RWPE2 (cell line): ENCODE measurements at regions not wholly inside any gene's neighbourhood (a gene's known extent, or its start where the extent isn't known, plus 50 kb on each side); places are given as distances from the start of the nearest gene placed in this dataset.

Source experiments
- ATAC-seq: fragments of 200-7000 bp; cut with Tn5 transposase; 3 replicates; pipeline ENCODE4 v1.9.1; 2021; ENCODE audit warnings: low read depth
- DNase-seq: peaks from one replicate; pipeline ENCODE4 v3.0.0-alpha.2; 2020; ENCODE audit warnings: low spot score
- H3K27ac ChIP-seq: fragments of 450-650 bp; 2 replicates; pipeline ENCODE4 v1.5.1; 2017; ENCODE audit warnings: mild to moderate bottlenecking; ENCODE audit not compliant: poor library complexity, severe bottlenecking
- H3K27me3 ChIP-seq: fragments of 250-450 bp; sonication (Bioruptor Pico); 2 replicates; pipeline ENCODE4 v1.5.1; 2021; ENCODE audit warnings: mild to moderate bottlenecking, moderate library complexity; ENCODE audit not compliant: insufficient read depth, poor library complexity, severe bottlenecking
- H3K36me3 ChIP-seq: fragments of 250-450 bp; sonication (Bioruptor Pico); 2 replicates; pipeline ENCODE4 v1.5.1; 2020; ENCODE audit warnings: low read depth, mild to moderate bottlenecking, moderate library complexity
- H3K4me1 ChIP-seq: fragments of 250-450 bp; sonication (Bioruptor Pico); 2 replicates; pipeline ENCODE4 v1.5.1; 2021; ENCODE audit warnings: mild to moderate bottlenecking, moderate library complexity; ENCODE audit not compliant: insufficient read depth, poor library complexity, severe bottlenecking
- H3K4me3 ChIP-seq: fragments of 250-450 bp; sonication (Bioruptor Pico); 2 replicates; pipeline ENCODE4 v1.5.1; 2021; ENCODE audit warnings: mild to moderate bottlenecking, moderate library complexity; ENCODE audit not compliant: severe bottlenecking
- H3K9me3 ChIP-seq: fragments of 250-450 bp; sonication (Bioruptor Pico); 2 replicates; pipeline ENCODE4 v1.5.1; 2021; ENCODE audit warnings: mild to moderate bottlenecking, moderate library complexity; ENCODE audit not compliant: severe bottlenecking
- CTCF ChIP-seq: fragments of 450-650 bp; IDR thresholded peaks from one replicate; pipeline ENCODE4 v1.5.1; 2017; ENCODE audit warnings: mild to moderate bottlenecking, moderate library complexity; ENCODE audit not compliant: poor library complexity, severe bottlenecking

GRCh38 chr10:56068040-56068439, 293.0 kb downstream of the ZWINT start:
- no peaks in the 10 kb centered on the region for H3K4me1 ChIP-seq
- H3K27ac ChIP-seq, result no peak overlapping the region
- no peaks in the 10 kb centered on the region for H3K36me3 ChIP-seq
- H3K4me3 ChIP-seq, result no peak overlapping the region
- DNase-seq (no peak), ATAC-seq (no peak)
- no peaks in the 10 kb centered on the region for H3K9me3 ChIP-seq
- no peak for TF ChIP-seq CTCF
- peaks cover 1% of the 10 kb centered on the region for H3K27me3 ChIP-seq

- H3K9me3 ChIP-seq, result no peaks in the 10 kb centered on the region
- H3K27me3 ChIP-seq, result no peaks in the 10 kb centered on the region
- no peaks in the 10 kb centered on the region for H3K36me3 ChIP-seq
- no peak for TF ChIP-seq CTCF
- DNase-seq (no peak), ATAC-seq (no peak)
- H3K27ac ChIP-seq, result no peak overlapping the region
- no peaks in the 10 kb centered on the region for H3K4me1 ChIP-seq
- H3K4me3 ChIP-seq, result no peak overlapping the region
Measured at GRCh38 chr10:56063642-56064041, 297.4 kb downstream of the ZWINT start.

GRCh38 chr10:56057860-56058259, 303.2 kb downstream of the ZWINT start:
- Histone ChIP-seq H3K9me3 (no peaks in the 10 kb centered on the region), H3K27ac (no peak overlapping the region), H3K4me3 (no peak overlapping the region), H3K27me3 (no peaks in the 10 kb centered on the region), H3K4me1 (no peaks in the 10 kb centered on the region), H3K36me3 (no peaks in the 10 kb centered on the region)
- no peak for DNase-seq
- ATAC-seq, result no peak
- no peak for TF ChIP-seq CTCF

- no peak for DNase-seq
- no peak for TF ChIP-seq CTCF
- no peak overlapping the region for H3K4me3 ChIP-seq
- peaks cover 15% of the 10 kb centered on the region for H3K27me3 ChIP-seq
- no peaks in the 10 kb centered on the region for H3K9me3 ChIP-seq
- no peaks in the 10 kb centered on the region for H3K4me1 ChIP-seq
- H3K27ac ChIP-seq, result no peak overlapping the region
- no peak for ATAC-seq
- no peaks in the 10 kb centered on the region for H3K36me3 ChIP-seq
Measured at GRCh38 chr10:56035489-56035888, 325.6 kb downstream of the ZWINT start.

GRCh38 chr10:56028298-56029132, 332.5 kb downstream of the ZWINT start:
- DNase-seq (no peak), ATAC-seq (no peak)
- no peaks in the 10 kb centered on the region for H3K36me3 ChIP-seq
- H3K27ac ChIP-seq, result no peak overlapping the region
- H3K4me3 ChIP-seq, result no peak overlapping the region
- no peaks in the 10 kb centered on the region for H3K4me1 ChIP-seq
- H3K27me3 ChIP-seq, result no peaks in the 10 kb centered on the region
- H3K9me3 ChIP-seq, result no peaks in the 10 kb centered on the region
- no peak for TF ChIP-seq CTCF
